SKM-1 treated with dmso at 0.1 percent for 144 hours (cell line): ENCODE measurements at regions not wholly inside any gene's neighbourhood (a gene's known extent, or its start where the extent isn't known, plus 50 kb on each side); places are given as distances from the start of the nearest gene placed in this dataset.
"Not testable (repeated sequence)": the region's sequence is repeated elsewhere in the genome, so short reads cannot be mapped to it uniquely, and the experiment has no call there.

Experiments used
- DNase-seq: peaks from one replicate; lab custom pipeline; 2025; ENCODE audit not compliant: unreplicated experiment; lab: John Stamatoyannopoulos, UW

DNA sequence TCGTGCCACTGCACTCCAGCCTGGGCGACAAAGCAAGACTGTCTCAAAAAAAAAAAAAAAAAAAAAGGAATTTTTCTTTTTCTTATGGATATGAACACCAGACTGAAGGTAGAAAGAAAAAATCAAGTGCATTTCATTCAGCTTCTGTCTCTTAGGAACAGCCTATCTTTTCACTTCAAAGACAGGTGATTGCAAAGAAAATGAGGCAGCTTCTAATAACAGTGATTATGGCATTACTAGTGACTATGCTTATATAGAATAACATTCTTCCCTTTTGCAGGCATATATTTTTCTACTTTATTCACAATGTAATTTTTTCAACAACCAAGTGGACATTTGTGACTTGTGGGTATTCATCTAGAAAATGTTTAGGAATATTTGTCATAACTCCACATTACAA, 295.5 kb upstream of the ATXN7L3B start:
- no peak for DNase-seq

GRCh38 chr12:74245458-74245857, 292.2 kb upstream of the ATXN7L3B start:
- DNase-seq = no peak

DNA sequence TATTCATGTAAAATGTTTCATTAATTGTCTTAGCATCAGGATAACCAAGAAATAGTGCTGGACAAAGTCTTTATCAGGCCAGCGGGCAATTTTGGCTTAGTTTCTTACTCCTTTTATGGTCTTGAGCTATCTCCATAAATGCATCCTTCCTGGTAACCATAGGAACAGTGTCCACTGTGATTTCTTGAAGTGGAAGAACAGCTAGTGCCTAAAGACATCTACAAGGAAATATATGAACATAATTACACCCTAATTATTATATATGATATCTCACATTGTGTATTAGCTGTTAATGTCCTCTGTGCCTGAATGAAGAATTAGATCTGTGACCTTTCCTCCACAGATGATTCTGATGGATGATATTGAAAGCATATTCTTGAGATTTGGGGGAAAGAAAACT, 286.7 kb upstream of the ATXN7L3B start:
- DNase-seq = no peak

DNA sequence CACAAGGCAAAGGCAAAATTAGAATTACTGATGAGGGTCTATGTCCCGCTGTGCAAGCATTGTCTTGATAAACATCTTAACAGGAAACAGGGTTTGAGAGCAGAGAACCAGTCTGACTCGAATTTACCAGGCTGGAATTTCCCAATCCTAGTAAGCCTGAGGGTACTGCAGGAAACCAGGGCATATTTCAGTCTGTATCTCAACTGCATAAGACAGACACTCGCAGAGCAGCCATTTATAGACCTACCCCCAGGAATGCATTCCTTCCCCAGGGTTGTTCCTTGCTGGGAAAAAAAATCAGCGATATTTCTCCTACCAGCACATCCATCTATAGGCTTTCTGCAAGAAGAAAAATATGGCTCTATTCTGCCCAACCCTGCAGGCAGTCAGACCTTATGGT, 283.8 kb upstream of the ATXN7L3B start:
- not testable (repeated sequence) for DNase-seq

DNA sequence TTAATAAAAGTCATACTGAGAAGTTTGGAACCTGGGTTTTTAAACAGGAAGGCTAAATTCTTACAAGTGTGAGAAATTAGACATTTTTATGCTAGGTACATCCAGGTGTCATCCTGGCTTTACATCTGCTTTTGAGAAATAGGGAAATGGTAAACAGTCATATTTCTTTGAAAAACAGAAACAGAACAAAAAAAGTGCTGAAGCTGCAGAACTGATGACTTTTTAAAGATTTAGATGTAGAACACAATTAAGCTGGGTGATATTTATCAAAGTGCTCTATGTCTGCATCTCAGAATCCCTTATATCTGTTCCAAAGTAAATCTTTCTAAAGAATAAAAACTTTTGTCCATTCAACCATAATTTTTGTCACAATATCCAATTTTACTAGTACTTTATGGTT, 282.9 kb upstream of the ATXN7L3B start:
- DNase-seq = no peak

DNA sequence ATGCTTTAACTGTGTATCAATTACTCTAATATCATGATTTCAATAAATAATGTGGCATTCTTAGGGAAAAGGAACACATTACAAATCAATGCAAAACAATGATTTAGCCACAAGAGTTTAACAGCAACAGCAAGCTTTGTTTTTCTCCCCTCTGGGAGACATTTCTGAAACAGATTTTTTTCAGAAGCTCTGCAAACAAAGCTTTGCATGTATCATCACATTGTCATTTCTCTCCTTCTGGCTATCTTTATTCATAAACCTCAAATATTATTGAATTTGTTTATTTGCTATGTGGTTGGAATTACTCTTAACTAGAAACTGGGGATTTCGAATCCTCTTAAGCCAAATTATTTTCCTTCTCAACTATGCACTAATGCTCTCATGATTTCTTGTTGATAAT, 278.4 kb upstream of the ATXN7L3B start:
- no peak for DNase-seq

DNA sequence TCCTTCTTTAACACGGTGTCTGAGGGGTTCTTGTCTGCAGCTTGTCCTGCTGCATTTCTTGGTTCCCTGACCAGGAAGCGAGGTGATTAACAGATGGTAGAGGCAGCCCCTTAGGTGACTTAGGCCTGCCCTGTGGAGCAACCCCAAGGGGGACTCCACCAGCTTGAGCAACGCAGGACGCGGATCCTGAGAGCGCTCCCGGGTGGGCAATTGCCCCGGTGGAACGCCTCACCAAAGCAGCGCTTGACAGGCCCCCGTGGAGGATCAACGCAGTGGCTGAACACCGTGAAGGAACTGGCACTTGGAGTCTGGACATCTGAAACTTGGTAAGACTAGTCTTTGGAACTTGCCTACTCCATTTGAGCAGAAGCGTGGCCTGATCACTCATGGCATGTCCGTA, 272.9 kb upstream of the ATXN7L3B start:
- no peak for DNase-seq

DNA sequence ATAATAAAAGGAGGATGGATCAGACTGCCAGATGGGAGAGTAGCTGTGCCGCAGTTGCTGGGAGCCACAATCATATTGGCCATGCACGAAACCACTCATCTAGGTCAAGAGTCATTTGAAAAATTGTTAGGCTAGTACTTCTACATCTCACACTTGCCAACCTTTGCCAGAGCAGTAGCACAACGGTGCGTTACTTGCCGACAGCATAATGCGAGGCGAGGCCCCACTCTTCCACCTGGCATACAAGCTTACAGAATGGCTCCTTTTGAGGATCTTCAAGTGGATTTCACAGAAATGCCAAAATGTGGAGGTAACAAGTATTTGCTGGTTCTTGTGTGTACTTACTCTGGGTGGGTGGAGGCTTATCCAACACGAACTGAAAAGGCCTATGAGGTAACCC, 268.3 kb upstream of the ATXN7L3B start:
- not testable (repeated sequence) for DNase-seq

DNA sequence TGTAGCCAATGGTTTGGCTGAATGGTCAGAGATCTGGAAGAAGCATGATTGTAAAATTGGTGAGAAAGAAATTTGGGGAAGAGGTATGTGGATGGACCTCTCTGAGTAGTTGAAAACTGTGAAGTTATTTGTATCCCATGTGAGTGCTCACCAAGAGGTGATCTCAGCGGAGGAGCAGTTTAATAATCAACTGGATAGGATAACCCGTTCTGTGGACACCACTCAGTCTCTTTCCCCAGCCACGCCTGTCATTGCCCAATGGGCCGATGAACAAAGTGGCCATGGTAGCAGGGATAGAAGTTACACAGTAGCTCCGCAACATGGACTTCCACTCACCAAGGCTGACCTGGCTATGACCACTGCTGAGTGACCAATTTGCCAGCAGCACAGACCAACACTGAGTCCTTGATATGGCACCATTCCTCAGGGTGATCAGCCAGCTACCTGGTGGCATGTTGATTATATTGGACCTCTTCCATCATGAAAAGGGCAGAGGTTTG, 257.4 kb upstream of the ATXN7L3B start:
- no peak for DNase-seq

DNA sequence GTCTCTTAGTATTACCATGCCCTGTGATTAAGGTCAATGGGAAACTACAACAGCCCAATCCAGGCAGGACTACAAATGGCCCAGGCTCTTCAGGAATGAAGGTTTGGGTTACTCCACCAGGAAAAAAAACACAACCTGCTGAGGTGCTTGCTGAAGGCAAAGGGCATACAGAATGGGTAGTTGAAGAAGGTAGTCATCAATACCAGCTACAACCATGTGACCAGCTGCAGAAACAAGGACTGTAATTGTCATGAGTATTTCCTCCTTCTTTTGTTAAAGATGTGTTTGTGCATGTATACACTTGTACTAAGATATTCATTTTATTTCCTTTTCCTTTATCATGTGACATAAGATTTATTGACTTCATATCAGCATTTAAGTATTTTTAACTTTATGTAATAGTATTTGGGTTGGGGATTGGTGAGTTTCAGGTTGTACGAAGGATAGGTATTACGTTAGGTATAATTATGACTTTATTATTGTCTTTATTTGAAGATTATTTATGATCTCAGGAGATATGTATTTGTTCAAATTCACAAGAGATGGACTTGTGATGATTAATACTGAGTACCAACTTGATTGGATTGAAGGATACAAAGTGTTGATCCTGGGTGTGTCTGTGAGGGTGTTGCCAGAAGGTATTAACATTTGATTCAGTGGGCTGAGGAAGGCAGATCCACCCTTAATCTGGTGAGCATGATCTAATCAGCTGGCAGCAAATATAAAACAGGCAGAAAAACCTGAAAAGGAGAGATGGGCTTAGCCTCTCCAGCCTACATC, 256.0 kb upstream of the ATXN7L3B start:
- not testable (repeated sequence) for DNase-seq

DNA sequence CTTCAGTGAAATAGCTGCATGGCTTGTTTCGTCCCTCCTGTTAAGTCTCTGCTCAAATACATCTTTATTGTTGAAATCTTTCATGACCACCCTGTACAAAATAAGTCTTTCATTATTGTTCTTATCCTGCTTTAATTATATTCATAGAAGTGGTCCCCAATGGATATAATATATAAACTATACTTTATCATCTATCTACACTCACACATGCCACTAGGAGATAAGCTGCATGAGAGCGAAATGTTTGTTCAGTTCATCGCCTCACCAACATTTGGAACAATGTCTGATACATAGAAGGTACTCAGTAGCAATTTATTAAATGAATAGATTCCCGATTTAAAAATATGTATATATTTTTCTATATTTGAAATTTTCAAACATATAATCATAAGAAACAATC, 254.0 kb upstream of the ATXN7L3B start:
- no peak for DNase-seq

- DNase-seq = no peak
Measured at GRCh38 chr12:74285773-74286172, 251.9 kb upstream of the ATXN7L3B start.

DNA sequence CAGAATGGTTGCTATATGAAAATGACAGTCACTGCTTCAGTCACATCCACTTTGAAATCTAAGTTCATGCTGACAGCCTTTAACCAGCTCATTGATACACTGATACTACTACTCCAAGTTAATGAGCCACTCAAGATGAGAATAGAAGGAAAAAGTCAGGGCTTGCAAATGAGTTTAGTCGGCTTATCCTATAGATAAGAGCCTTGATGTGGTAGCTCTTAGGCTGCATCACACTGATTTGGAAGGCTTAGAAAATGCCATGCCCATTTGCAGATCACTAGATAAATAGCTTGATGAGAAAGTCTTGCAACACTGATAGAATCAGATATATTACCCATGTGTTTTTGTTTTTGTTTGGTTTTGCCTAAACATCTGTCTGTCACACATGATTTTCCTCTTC, 251.4 kb upstream of the ATXN7L3B start:
- DNase-seq = no peak

GRCh38 chr12:74292351-74293194, 245.1 kb upstream of the ATXN7L3B start:
- no peak for DNase-seq

DNA sequence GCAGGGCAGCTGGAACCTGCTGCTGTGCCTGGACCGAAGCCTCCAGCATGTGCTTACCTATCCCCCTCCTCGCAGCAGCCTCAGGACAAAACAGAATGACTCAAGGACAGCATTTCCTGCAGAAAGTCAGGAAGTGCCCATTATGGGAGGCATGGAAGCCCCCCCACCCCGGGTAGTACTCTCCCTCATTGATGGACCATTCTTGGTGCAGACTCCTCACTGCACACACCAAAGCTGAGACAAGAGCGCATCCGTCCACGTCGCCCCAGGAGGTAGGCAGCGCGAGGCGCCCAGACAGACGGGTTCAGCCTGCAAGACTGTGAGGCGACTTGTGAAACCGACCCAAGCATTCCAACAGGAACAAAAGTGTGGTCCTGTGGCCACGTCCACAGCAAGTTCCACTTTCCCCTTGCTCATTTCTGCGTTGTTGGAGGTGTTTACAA, 243.9 kb upstream of the ATXN7L3B start:
- no peak for DNase-seq

DNA sequence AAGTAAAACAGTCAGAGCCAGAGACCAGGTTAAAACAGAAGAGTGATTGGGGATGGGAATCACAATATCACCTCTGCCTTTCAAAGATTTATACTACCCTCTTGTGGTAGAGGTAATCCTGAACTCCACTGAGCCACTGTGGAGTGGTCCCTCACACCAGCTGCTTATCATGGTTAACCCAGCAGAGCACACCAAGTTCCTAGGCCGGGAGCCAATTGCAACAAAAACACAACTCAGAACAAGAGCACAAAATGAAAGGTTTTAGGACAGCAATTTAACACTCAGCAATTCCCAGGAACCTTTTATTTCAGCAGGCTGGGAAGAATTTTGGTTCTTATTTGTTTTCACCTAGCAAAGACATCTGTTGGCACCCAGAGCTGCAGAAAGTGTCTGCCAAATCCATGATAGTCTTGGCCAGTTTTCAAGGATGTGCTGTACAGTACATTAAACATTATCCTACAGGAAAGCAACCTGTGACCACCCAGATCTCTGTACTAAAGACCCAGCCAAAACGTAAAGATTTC, 220.5 kb upstream of the ATXN7L3B start:
- no peak for DNase-seq

DNA sequence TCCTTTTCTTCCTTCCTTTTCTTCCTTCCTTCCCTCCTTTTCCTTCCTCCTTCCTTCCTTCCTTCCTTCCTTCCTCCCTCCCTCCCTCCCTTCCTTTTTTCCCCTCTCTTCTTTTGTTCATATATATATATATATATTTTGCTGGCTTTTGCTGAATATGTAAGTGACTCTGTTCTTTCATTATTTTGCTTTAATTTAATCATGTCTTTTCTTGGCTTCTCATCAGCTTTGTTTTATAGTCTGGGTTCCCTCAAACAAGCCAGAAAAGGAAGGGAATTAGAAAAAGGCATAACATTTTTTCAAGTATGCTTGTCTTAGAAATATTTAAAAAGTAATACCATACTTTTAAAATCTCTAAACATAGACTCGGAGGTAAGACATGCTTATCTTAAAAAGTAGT, 219.9 kb upstream of the ATXN7L3B start:
- DNase-seq = no peak

GRCh38 chr12:74319886-74320285, 217.7 kb upstream of the ATXN7L3B start:
- no peak for DNase-seq

DNA sequence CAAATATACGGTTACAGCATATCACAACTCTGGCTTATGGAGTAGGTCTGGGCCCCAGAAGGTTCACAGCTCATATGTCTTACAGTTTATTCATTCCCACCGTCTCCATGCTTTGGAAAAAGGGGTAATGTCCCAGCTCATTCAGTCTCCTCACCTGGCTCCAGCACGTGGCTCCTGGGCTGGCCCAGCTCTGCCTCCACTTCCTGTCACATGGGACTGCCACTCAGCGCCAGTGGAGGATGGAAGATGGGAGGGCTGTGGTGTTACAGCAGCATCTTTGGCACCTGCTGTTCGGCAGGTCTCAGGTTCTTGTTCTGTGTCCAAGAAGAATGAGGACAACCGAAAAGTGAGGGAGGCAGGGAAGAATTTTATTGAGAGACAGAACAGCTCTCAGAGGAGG, 216.3 kb upstream of the ATXN7L3B start:
- DNase-seq = no peak

GRCh38 chr12:74322792-74323191, 214.8 kb upstream of the ATXN7L3B start:
- no peak for DNase-seq

- DNase-seq = no peak
Measured at GRCh38 chr12:74328623-74329022, 209.0 kb upstream of the ATXN7L3B start.

DNA sequence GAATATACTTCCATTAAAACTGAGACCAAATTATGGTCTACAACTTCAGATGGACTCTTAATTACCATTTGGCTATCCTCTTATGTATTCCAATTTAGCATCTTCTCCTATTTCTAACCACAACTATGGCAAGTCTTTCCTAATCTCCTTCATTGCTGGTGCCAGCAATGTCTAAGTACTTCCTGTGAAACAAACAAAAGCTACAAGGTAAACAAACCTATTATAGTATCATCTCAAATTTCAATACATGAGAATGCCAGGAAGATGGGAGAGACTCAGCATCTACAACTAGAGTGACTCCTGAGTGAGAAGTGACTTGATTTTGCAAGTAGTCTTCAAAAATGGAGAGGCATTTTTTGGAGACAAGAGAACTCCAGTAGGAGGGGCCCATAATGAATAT, 202.9 kb upstream of the ATXN7L3B start:
- no peak for DNase-seq
